Mesodermal cell (in vitro differentiated cells): ENCODE measurements at regions not wholly inside any gene's neighbourhood (a gene's known extent, or its start where the extent isn't known, plus 50 kb on each side); places are given as distances from the start of the nearest gene placed in this dataset.
"Not testable (repeated sequence)": the region's sequence is repeated elsewhere in the genome, so short reads cannot be mapped to it uniquely, and the experiment has no call there.

Experiments
- H3K27ac ChIP-seq: 2 replicates; pipeline ENCODE4 v1.7.0; 2013; ENCODE audit warnings: mild to moderate bottlenecking, low read depth, low read length, moderate library complexity; ENCODE audit not compliant: severe bottlenecking
- H3K36me3 ChIP-seq: 2 replicates; pipeline ENCODE4 v1.7.1; 2013; ENCODE audit warnings: mild to moderate bottlenecking, low read length, moderate library complexity; ENCODE audit not compliant: control insufficient read depth, insufficient read depth
- H3K4me1 ChIP-seq: one replicate; pipeline ENCODE4 v1.7.1; 2013; ENCODE audit warnings: mild to moderate bottlenecking, low read length; ENCODE audit not compliant: insufficient read depth, control insufficient read depth, poor library complexity, severe bottlenecking
- H3K4me3 ChIP-seq: 2 replicates; pipeline ENCODE4 v1.7.0; 2013; ENCODE audit warnings: low read length, control low read depth, mild to moderate bottlenecking; ENCODE audit not compliant: insufficient read depth, poor library complexity, severe bottlenecking; ENCODE audit errors: extremely low read depth
- H3K9me3 ChIP-seq: 2 replicates; pipeline ENCODE4 v1.7.1; 2013; ENCODE audit warnings: mild to moderate bottlenecking, low read length, moderate library complexity; ENCODE audit not compliant: control insufficient read depth
- WGBS, 2 experiments: methylation state at CpG; one replicate each; pipeline ENCODE4 v1.1.5; 2013; ENCODE audit warnings: missing lambda C conversion rate in 2 of 2; ENCODE audit not compliant: insufficient coverage in 2 of 2; 5-methylcytosine and 5-hydroxymethylcytosine counted together

GRCh38 chr10:28391283-28391682 is 88.4 kb upstream of the MPP7 start:
- H3K4me1 ChIP-seq = no peaks in the 10 kb centered on the region
- 87 to 100% methylated on average over 3 of the region's 5 CpGs for WGBS, 2 experiments

GRCh38 chr10:28393956-28394568 is 91.2 kb upstream of the MPP7 start:
- peaks cover 5% of the 10 kb centered on the region for H3K9me3 ChIP-seq
- no peaks in the 10 kb centered on the region for H3K4me1 ChIP-seq
- no peaks in the 10 kb centered on the region for H3K36me3 ChIP-seq
- H3K4me3 ChIP-seq = no peak overlapping the region
- 7 to 11% methylated on average over 5 to 6 of the region's 8 CpGs for WGBS, 2 experiments
- no peak overlapping the region for H3K27ac ChIP-seq

More at GRCh38 chr10:28391283-28391682, 88.4 kb upstream of the MPP7 start:
- Histone ChIP-seq H3K9me3 (peaks cover 5% of the 10 kb centered on the region), H3K27ac (no peak overlapping the region), H3K4me3 (no peak overlapping the region), H3K36me3 (no peaks in the 10 kb centered on the region)

- Histone ChIP-seq H3K27ac (no peak overlapping the region), H3K36me3 (no peaks in the 10 kb centered on the region), H3K4me1 (no peaks in the 10 kb centered on the region), H3K4me3 (no peak overlapping the region), H3K9me3 (peaks cover 1% of the 10 kb centered on the region)
- 86% methylated on average over 1 of the region's 4 CpGs; no CpG with 5 or more reads in 1 of the 2 experiments for WGBS, 2 experiments
Measured at GRCh38 chr10:28396331-28396730, 93.5 kb upstream of the MPP7 start.

- H3K4me3 ChIP-seq = no peak overlapping the region
- no peaks in the 10 kb centered on the region for H3K9me3 ChIP-seq
- no peak overlapping the region for H3K27ac ChIP-seq
- 88 to 100% methylated on average over 4 to 5 of the region's 6 CpGs for WGBS, 2 experiments
- H3K4me1 ChIP-seq = no peaks in the 10 kb centered on the region
- no peaks in the 10 kb centered on the region for H3K36me3 ChIP-seq
Measured at GRCh38 chr10:28397229-28397628, 94.4 kb upstream of the MPP7 start.

GRCh38 chr10:28400176-28400575 is 97.3 kb upstream of the MPP7 start:
- Histone ChIP-seq H3K9me3 (no peaks in the 10 kb centered on the region), H3K4me1 (no peaks in the 10 kb centered on the region), H3K4me3 (no peak overlapping the region), H3K36me3 (no peaks in the 10 kb centered on the region), H3K27ac (no peak overlapping the region)
- 90 to 91% methylated on average over 3 of the region's 9 CpGs for WGBS, 2 experiments

- WGBS, 2 experiments = 84 to 100% methylated on average over 1 to 3 of the region's 5 CpGs
- H3K9me3 ChIP-seq = no peaks in the 10 kb centered on the region
- no peak overlapping the region for H3K27ac ChIP-seq
- H3K4me3 ChIP-seq = no peak overlapping the region
- H3K4me1 ChIP-seq = no peaks in the 10 kb centered on the region
- no peaks in the 10 kb centered on the region for H3K36me3 ChIP-seq
Measured at GRCh38 chr10:28400681-28401080, 97.8 kb upstream of the MPP7 start.

GRCh38 chr10:28402611-28403073 is 99.8 kb upstream of the MPP7 start:
- not testable (repeated sequence) for H3K4me3 ChIP-seq, H3K27ac ChIP-seq, H3K4me1 ChIP-seq, H3K9me3 ChIP-seq, H3K36me3 ChIP-seq
- 66 to 85% methylated on average over 2 to 5 of the region's 7 CpGs for WGBS, 2 experiments

GRCh38 chr10:28403090-28403489 is 100.2 kb upstream of the MPP7 start:
- WGBS, 2 experiments = 86% methylated on average over 1 of the region's 2 CpGs; no CpG with 5 or more reads in 1 of the 2 experiments
- no peak overlapping the region for H3K4me3 ChIP-seq
- H3K36me3 ChIP-seq = no peaks in the 10 kb centered on the region
- no peak overlapping the region for H3K27ac ChIP-seq
- no peaks in the 10 kb centered on the region for H3K9me3 ChIP-seq
- H3K4me1 ChIP-seq = no peaks in the 10 kb centered on the region

- Histone ChIP-seq H3K36me3 (no peaks in the 10 kb centered on the region), H3K9me3 (no peaks in the 10 kb centered on the region), H3K27ac (no peak overlapping the region), H3K4me3 (no peak overlapping the region), H3K4me1 (no peaks in the 10 kb centered on the region)
- 90 to 91% methylated on average over 4 of the region's 4 CpGs for WGBS, 2 experiments
Measured at GRCh38 chr10:28408237-28408777, 105.4 kb upstream of the MPP7 start.

- Histone ChIP-seq H3K36me3 (no peaks in the 10 kb centered on the region), H3K9me3 (no peaks in the 10 kb centered on the region), H3K4me3 (no peak overlapping the region), H3K4me1 (no peaks in the 10 kb centered on the region), H3K27ac (no peak overlapping the region)
- WGBS, 2 experiments = 82 to 83% methylated on average over 1 of the region's 4 CpGs
Measured at GRCh38 chr10:28410420-28411135, 107.7 kb upstream of the MPP7 start.

- WGBS, 2 experiments = 85 to 94% methylated on average over 4 of the region's 6 CpGs
- H3K4me1 ChIP-seq = no peaks in the 10 kb centered on the region
- no peak overlapping the region for H3K27ac ChIP-seq
- no peaks in the 10 kb centered on the region for H3K9me3 ChIP-seq
- no peaks in the 10 kb centered on the region for H3K36me3 ChIP-seq
- no peak overlapping the region for H3K4me3 ChIP-seq
Measured at GRCh38 chr10:28411136-28411460, 108.2 kb upstream of the MPP7 start.
